DMS 273 treated with DMSO at 0.1 percent for 48 hours (cell line): ENCODE measurements at regions not wholly inside any gene's neighbourhood (a gene's known extent, or its start where the extent isn't known, plus 50 kb on each side); places are given as distances from the start of the nearest gene placed in this dataset.
"Not testable (repeated sequence)": the region's sequence is repeated elsewhere in the genome, so short reads cannot be mapped to it uniquely, and the experiment has no call there.

Experiments used
- DNase-seq: peaks from one replicate; lab custom pipeline; 2025; lab: John Stamatoyannopoulos, UW

GRCh38 chr2:76169276-76170008 lies 458.7 kb upstream of the GCFC2 start:
- no peak for DNase-seq

GRCh38 chr2:76163860-76164259 lies 453.1 kb upstream of the GCFC2 start:
- no peak for DNase-seq

GRCh38 chr2:76160670-76161069 lies 450.0 kb upstream of the GCFC2 start:
- DNase-seq: no peak

GRCh38 chr2:76159042-76159648 lies 448.4 kb upstream of the GCFC2 start:
- DNase-seq: no peak

- DNase-seq: no peak
These were observed 446.8 kb upstream of the GCFC2 start for GRCh38 chr2:76157531-76157930.

- DNase-seq: no peak
These were observed 444.3 kb upstream of the GCFC2 start for GRCh38 chr2:76154981-76155380.

GRCh38 chr2:76149846-76150245 lies 439.1 kb upstream of the GCFC2 start:
- DNase-seq: no peak

- DNase-seq: not testable (repeated sequence)
These were observed 428.6 kb upstream of the GCFC2 start for GRCh38 chr2:76139303-76139702.

- DNase-seq: no peak
These were observed 417.9 kb upstream of the GCFC2 start for GRCh38 chr2:76128622-76129021.

GRCh38 chr2:76120176-76120575 lies 409.5 kb upstream of the GCFC2 start:
- no peak for DNase-seq

- DNase-seq: no peak
These were observed 379.0 kb upstream of the GCFC2 start for GRCh38 chr2:76089683-76090082.

GRCh38 chr2:76083248-76083647 lies 372.5 kb upstream of the GCFC2 start:
- DNase-seq: no peak

GRCh38 chr2:76082509-76082908 lies 371.8 kb upstream of the GCFC2 start:
- DNase-seq: no peak

- DNase-seq: no peak
These were observed 369.4 kb upstream of the GCFC2 start for GRCh38 chr2:76080154-76080553.

- no peak for DNase-seq
These were observed 364.4 kb upstream of the GCFC2 start for GRCh38 chr2:76075126-76075525.

GRCh38 chr2:76073992-76074604 lies 363.4 kb upstream of the GCFC2 start:
- no peak for DNase-seq

GRCh38 chr2:76050196-76050595 lies 339.5 kb upstream of the GCFC2 start:
- DNase-seq: no peak

GRCh38 chr2:76044701-76045100 lies 334.0 kb upstream of the GCFC2 start:
- DNase-seq: no peak

- no peak for DNase-seq
These were observed 328.8 kb upstream of the GCFC2 start for GRCh38 chr2:76039505-76039904.

GRCh38 chr2:76027761-76028160 lies 317.0 kb upstream of the GCFC2 start:
- DNase-seq: no peak

GRCh38 chr2:76019128-76019527 lies 308.4 kb upstream of the GCFC2 start:
- DNase-seq: no peak

- DNase-seq: no peak
These were observed 298.8 kb upstream of the GCFC2 start for GRCh38 chr2:76009484-76009883.

GRCh38 chr2:76008001-76008702 lies 297.4 kb upstream of the GCFC2 start:
- DNase-seq: no peak
